ENCODE measurements at regions not wholly inside any gene's neighbourhood (a gene's known extent, or its start where the extent isn't known, plus 50 kb on each side); places are given as distances from the start of the nearest gene placed in this dataset.

DNA sequence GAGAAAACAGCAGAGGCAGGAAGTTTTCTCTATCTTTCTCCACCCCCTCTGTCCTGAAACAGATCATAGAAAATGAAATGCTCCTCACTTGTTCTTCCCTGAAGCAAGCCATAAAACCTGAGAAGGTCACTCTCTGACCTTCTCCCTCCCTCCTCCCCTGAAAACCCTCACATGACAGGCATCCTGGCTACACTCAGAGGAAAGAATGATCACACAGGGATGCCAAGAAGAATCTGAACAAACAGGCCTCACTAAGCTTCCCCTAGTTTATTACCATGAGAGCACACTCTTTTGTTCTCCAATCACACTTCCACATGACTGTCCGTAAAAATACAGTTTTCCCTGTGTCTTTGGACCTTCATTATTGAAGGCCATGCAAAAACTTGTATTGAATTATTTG, 300.1 kb downstream of the BUD13 start:
- TF ChIP-seq CTCF (IDR thresholded peaks at IDR 0.05; ENCODE audit: low read length) (no peak), EZH2 (IDR thresholded peaks at IDR 0.05; ENCODE audit: borderline replicate concordance, low read length) (no peak)

Measured in OCI-LY1 (cell line).